ENCODE measurements at regions not wholly inside any gene's neighbourhood (a gene's known extent, or its start where the extent isn't known, plus 50 kb on each side); places are given as distances from the start of the nearest gene placed in this dataset.

DNA sequence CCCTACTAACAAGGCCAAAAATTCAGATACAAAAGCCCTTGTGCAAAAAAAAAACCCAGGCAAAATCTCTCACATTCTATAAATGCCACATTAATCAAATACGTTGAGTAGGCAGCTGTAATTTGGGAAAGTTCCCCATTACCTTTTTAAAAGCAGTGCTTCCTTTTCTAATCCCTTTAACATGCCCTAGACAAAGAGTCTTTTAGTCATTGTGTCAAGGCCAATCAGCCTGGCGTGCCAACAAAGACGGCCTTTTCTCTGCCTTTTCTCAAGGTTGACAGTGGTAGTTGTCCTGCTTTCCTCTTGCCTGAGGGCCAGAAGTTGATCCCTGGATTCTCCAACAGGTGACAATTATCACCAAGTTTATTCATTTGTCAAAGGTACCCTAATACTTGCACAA is 62.5 kb upstream of the METAP2 start:
- no peak overlapping the region for H3K4me3 ChIP-seq (ENCODE audit: low read depth, low read length)
- in situ Hi-C loops (cut with HindIII; ENCODE audit: low sequenced_read_pairs), result no loop called here
- DNase-seq (ENCODE audit: low read depth), result no peak
- TF ChIP-seq, protein P1, sequence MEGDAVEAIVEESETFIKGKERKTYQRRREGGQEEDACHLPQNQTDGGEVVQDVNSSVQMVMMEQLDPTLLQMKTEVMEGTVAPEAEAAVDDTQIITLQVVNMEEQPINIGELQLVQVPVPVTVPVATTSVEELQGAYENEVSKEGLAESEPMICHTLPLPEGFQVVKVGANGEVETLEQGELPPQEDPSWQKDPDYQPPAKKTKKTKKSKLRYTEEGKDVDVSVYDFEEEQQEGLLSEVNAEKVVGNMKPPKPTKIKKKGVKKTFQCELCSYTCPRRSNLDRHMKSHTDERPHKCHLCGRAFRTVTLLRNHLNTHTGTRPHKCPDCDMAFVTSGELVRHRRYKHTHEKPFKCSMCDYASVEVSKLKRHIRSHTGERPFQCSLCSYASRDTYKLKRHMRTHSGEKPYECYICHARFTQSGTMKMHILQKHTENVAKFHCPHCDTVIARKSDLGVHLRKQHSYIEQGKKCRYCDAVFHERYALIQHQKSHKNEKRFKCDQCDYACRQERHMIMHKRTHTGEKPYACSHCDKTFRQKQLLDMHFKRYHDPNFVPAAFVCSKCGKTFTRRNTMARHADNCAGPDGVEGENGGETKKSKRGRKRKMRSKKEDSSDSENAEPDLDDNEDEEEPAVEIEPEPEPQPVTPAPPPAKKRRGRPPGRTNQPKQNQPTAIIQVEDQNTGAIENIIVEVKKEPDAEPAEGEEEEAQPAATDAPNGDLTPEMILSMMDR (IDR thresholded peaks at IDR 0.05; ENCODE audit: low read depth, low read length, missing control alignments), result no peak

DNA sequence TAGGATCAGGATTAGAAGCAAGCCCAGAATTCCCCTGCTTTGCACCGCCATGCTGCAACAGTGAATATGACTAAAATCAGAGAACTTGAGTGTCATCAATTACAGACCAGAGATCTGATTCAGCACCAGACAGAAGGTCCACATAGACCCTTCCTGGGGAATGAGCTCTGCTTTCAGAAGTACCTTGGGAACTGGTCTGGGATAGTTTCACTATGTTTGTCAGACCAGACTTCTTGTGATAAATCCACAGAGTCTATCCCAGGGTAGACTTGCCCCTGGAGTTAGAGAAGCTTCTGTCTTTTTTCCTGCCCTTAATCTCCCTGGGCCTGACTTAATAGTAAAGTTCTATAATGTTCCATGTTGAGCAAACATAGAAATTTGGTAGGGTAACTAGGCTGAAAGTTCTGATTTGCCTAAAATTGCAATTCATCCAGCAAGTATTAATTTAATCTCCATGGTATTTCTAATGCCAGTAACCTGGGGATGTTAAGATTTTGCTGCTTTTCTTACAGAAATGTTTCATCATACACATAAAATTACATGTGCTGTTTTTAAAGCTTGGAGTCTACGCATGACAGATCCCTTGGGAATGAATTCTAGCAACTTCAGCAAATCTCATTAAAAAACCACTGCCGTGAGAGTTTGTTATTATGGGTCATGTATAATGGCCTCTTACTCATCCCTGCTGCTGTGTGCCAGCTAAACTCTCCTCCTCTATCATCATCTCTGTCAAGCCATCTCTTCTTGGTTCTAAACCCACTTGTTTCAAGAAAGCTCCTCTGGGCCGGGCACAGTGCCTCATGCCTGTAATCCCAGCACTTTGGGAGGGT is 61.3 kb upstream of the METAP2 start:
- DNase-seq (ENCODE audit: low read depth), result peak; percentile 76
- TF ChIP-seq, protein P1 (IDR thresholded peaks at IDR 0.05; ENCODE audit: low read depth, low read length, missing control alignments), result no peak
- in situ Hi-C loops (cut with HindIII; ENCODE audit: low sequenced_read_pairs), result no loop called here
- no peak overlapping the region for H3K4me3 ChIP-seq (ENCODE audit: low read depth, low read length)

DNA sequence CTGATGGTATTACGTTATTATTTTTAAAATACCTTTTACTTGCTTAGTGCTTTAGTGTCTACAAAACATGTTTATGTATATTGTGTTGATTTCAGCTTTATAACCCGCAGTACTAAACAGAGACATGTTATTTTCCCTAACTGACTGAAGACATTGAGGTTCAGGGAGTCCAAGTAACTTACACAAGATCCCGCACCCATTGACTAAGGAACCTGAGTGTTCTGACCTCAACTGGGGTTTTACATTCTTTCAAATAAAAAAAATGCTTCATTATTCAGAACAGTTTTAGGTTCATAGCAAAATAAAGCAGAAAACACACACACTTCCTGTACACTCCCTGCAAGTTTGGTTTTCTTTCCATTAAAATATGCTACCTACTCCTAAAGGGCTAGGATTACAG is 60.4 kb upstream of the METAP2 start:
- TF ChIP-seq, protein P1 (IDR thresholded peaks at IDR 0.05; ENCODE audit: low read depth, low read length, missing control alignments), result no peak
- no peak overlapping the region for H3K4me3 ChIP-seq (ENCODE audit: low read depth, low read length)
- DNase-seq (ENCODE audit: low read depth), result peak; percentile 2
- in situ Hi-C loops (cut with HindIII; ENCODE audit: low sequenced_read_pairs), result no loop called here

DNA sequence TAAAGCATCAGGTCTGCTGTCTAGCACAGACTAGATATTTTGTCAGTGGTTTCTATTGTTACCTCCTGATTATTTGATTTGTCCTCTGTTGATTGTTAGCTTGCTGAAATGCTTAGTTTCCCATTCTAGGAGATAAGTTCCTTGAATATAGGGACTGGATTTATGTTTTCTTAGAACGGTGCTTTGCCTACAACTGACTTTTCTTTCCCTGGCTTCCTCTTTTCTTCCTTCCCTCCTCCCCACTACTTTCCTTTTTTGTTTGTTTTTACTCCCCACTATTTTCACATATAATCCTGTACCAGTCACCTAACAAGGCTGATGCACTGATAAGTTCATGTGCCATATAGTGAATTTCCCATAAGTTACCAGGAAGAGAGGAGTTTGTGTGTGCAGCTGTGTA is 58.5 kb upstream of the METAP2 start:
- H3K4me3 ChIP-seq (ENCODE audit: low read depth, low read length), result no peak overlapping the region
- DNase-seq (ENCODE audit: low read depth), result no peak
- in situ Hi-C loops (cut with HindIII; ENCODE audit: low sequenced_read_pairs), result no loop called here
- TF ChIP-seq, protein P1 (IDR thresholded peaks at IDR 0.05; ENCODE audit: low read depth, low read length, missing control alignments), result no peak

DNA sequence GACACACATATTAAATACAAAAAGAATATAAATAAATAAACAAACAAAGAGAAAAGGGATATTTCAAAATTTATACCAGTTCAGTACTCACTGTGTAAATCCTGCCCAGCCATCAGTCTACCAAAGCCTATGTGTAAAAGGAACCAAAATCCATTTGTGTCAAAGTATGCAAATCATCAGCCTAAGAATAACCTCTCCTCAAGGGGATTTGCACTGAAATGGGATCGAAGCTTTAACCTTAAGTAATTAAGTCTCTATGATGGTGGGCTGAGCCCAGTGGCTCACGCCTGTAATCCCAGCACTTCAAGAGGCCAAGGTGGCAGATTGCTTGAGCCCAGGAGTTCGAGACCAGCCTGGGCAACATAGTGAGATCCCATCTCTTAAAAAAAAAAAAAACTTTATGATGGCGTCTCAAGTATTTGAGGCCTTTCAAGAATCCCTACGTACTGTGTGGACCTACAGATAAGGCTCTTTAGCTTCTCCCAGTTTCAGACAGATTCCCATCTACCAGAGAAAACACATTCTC is 57.8 kb upstream of the METAP2 start:
- no peak overlapping the region for H3K4me3 ChIP-seq (ENCODE audit: low read depth, low read length)
- TF ChIP-seq, protein P1 (IDR thresholded peaks at IDR 0.05; ENCODE audit: low read depth, low read length, missing control alignments), result no peak
- DNase-seq (ENCODE audit: low read depth), result no peak
- in situ Hi-C loops (cut with HindIII; ENCODE audit: low sequenced_read_pairs), result no loop called here

DNA sequence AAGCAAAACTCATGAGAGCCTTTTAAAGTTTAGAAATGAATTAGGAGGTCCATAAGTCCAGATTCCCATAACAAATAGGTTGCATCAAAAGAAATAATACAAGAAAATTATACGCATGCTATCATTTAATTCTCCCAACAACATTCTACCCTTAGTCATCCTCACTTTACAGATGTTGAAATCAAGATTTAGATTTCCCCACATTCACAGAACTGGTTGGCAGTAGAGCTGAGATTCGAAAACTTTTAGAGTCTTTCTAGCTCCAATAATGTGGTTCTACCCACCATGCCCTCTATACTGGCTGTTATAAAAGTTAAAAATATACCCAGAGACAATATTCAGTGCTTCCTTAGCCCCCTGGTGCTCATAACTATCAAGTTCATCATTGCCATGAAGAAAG is 56.6 kb upstream of the METAP2 start:
- no peak overlapping the region for H3K4me3 ChIP-seq (ENCODE audit: low read depth, low read length)
- TF ChIP-seq, protein P1 (IDR thresholded peaks at IDR 0.05; ENCODE audit: low read depth, low read length, missing control alignments), result no peak
- DNase-seq (ENCODE audit: low read depth), result no peak
- in situ Hi-C loops (cut with HindIII; ENCODE audit: low sequenced_read_pairs), result no loop called here
